HG03066 (cell line): ENCODE measurements at regions not wholly inside any gene's neighbourhood (a gene's known extent, or its start where the extent isn't known, plus 50 kb on each side); places are given as distances from the start of the nearest gene placed in this dataset.
"Not testable (repeated sequence)": the region's sequence is repeated elsewhere in the genome, so short reads cannot be mapped to it uniquely, and the experiment has no call there.

Experiments used
- ATAC-seq: cut with Tn5 transposase; IDR thresholded peaks from one replicate; pipeline ENCODE4 v1.9.1; 2021; ENCODE audit warnings: low read depth; ENCODE audit not compliant: unreplicated experiment

GRCh38 chr7:115574681-115575291 lies 455.8 kb downstream of the TFEC start:
- no peak for ATAC-seq

- no peak for ATAC-seq
These were observed 458.5 kb downstream of the TFEC start for GRCh38 chr7:115572111-115572510.

- no peak for ATAC-seq
These were observed 469.0 kb downstream of the TFEC start for GRCh38 chr7:115561335-115562110.

- no peak for ATAC-seq
These were observed 470.7 kb downstream of the TFEC start for GRCh38 chr7:115559877-115560276.

GRCh38 chr7:115558161-115558560 lies 472.4 kb downstream of the TFEC start:
- no peak for ATAC-seq

GRCh38 chr7:115557296-115557695 lies 473.3 kb downstream of the TFEC start:
- ATAC-seq, result not testable (repeated sequence)

- ATAC-seq, result no peak
These were observed 477.8 kb downstream of the TFEC start for GRCh38 chr7:115552766-115553165.

GRCh38 chr7:115549910-115550309 lies 480.7 kb downstream of the TFEC start:
- ATAC-seq, result no peak

GRCh38 chr7:115548756-115549155 lies 481.8 kb downstream of the TFEC start:
- no peak for ATAC-seq

GRCh38 chr7:115546790-115547189 lies 483.8 kb downstream of the TFEC start:
- ATAC-seq, result no peak

- no peak for ATAC-seq
These were observed 496.8 kb downstream of the TFEC start for GRCh38 chr7:115533785-115534184.

GRCh38 chr7:115526278-115526677 lies 504.3 kb downstream of the TFEC start:
- ATAC-seq, result no peak

GRCh38 chr7:115522174-115522573 lies 508.4 kb downstream of the TFEC start:
- ATAC-seq, result no peak

- ATAC-seq, result no peak
These were observed 514.2 kb downstream of the TFEC start for GRCh38 chr7:115516341-115516740.

GRCh38 chr7:115511330-115511729 lies 519.2 kb downstream of the TFEC start:
- ATAC-seq, result no peak

GRCh38 chr7:115505136-115505535 lies 525.4 kb downstream of the TFEC start:
- ATAC-seq, result no peak

GRCh38 chr7:115499956-115500355 lies 530.6 kb downstream of the TFEC start:
- no peak for ATAC-seq

- ATAC-seq, result no peak
These were observed 534.6 kb downstream of the TFEC start for GRCh38 chr7:115496006-115496405.

GRCh38 chr7:115494529-115495147 lies 535.9 kb downstream of the TFEC start:
- no peak for ATAC-seq

GRCh38 chr7:115493381-115493780 lies 537.2 kb downstream of the TFEC start:
- no peak for ATAC-seq

- ATAC-seq, result no peak
These were observed 538.7 kb downstream of the TFEC start for GRCh38 chr7:115491744-115492380.
